WERI-Rb-1 (cell line): ENCODE measurements at regions not wholly inside any gene's neighbourhood (a gene's known extent, or its start where the extent isn't known, plus 50 kb on each side); places are given as distances from the start of the nearest gene placed in this dataset.
"Not testable (repeated sequence)": the region's sequence is repeated elsewhere in the genome, so short reads cannot be mapped to it uniquely, and the experiment has no call there.

Experiments
- DNase-seq: peaks from one replicate; pipeline ENCODE4 v3.0.0-alpha.2; 2020
- H3K27ac ChIP-seq: fragments of 250-450 bp; sonication (Bioruptor Pico); 2 replicates; pipeline ENCODE4 v1.5.1; 2020; ENCODE audit warnings: mild to moderate bottlenecking, moderate library complexity
- H3K27me3 ChIP-seq: fragments of 250-450 bp; sonication (Bioruptor Pico); 2 replicates; pipeline ENCODE4 v1.5.1; 2021; ENCODE audit warnings: mild to moderate bottlenecking, low read depth, moderate library complexity; ENCODE audit not compliant: insufficient read depth, severe bottlenecking
- H3K36me3 ChIP-seq: fragments of 250-450 bp; sonication (Bioruptor Pico); 2 replicates; pipeline ENCODE4 v1.5.1; 2020; ENCODE audit warnings: mild to moderate bottlenecking, moderate library complexity
- H3K4me3 ChIP-seq: 2 replicates; pipeline ENCODE4 v1.5.1; 2011; ENCODE audit warnings: low read depth, mild to moderate bottlenecking, control low read depth, low read length
- H3K9me3 ChIP-seq: fragments of 250-450 bp; sonication (Bioruptor Pico); 2 replicates; pipeline ENCODE4 v1.5.1; 2021; ENCODE audit warnings: mild to moderate bottlenecking, moderate library complexity; ENCODE audit not compliant: severe bottlenecking

DNA sequence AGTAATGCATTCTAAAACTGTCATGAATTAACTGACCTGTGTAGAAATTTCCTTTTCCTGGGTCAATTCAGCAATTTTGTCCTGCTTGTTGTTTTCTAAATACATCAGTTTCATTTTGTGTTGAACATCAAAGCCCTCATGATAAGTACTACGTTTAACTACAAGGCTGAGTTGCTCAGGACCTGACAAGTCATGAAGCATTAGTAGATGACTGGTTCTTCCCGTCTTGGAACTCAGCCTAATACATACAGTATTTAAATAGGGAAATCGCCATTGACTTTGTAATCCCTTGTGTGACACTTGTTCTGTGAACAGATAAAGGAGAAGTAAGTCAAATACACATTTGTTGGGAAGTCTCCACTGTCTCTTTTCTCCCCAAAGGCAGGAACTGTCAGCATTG is 727.1 kb downstream of the TTLL7 start:
- not testable (repeated sequence) for H3K9me3 ChIP-seq, DNase-seq, H3K27ac ChIP-seq, H3K27me3 ChIP-seq, H3K36me3 ChIP-seq, H3K4me3 ChIP-seq

GRCh38 chr1:83270801-83271200 is 728.1 kb downstream of the TTLL7 start:
- not testable (repeated sequence) for DNase-seq, H3K36me3 ChIP-seq, H3K27me3 ChIP-seq, H3K27ac ChIP-seq, H3K9me3 ChIP-seq, H3K4me3 ChIP-seq

GRCh38 chr1:83263808-83264207 is 735.1 kb downstream of the TTLL7 start:
- not testable (repeated sequence) for DNase-seq, H3K27ac ChIP-seq, H3K9me3 ChIP-seq

GRCh38 chr1:83251687-83252086 is 747.2 kb downstream of the TTLL7 start:
- H3K4me3 ChIP-seq, H3K27ac ChIP-seq, H3K36me3 ChIP-seq, H3K9me3 ChIP-seq, H3K27me3 ChIP-seq: not testable (repeated sequence)
- DNase-seq, result peak; percentile 9

More at GRCh38 chr1:83263808-83264207, 735.1 kb downstream of the TTLL7 start:
- H3K27me3 ChIP-seq, H3K4me3 ChIP-seq, H3K36me3 ChIP-seq: not testable (repeated sequence)

- not testable (repeated sequence) for H3K4me3 ChIP-seq, H3K9me3 ChIP-seq, H3K27ac ChIP-seq, DNase-seq, H3K27me3 ChIP-seq, H3K36me3 ChIP-seq
Observed at GRCh38 chr1:83246780-83247179, 752.2 kb downstream of the TTLL7 start.

DNA sequence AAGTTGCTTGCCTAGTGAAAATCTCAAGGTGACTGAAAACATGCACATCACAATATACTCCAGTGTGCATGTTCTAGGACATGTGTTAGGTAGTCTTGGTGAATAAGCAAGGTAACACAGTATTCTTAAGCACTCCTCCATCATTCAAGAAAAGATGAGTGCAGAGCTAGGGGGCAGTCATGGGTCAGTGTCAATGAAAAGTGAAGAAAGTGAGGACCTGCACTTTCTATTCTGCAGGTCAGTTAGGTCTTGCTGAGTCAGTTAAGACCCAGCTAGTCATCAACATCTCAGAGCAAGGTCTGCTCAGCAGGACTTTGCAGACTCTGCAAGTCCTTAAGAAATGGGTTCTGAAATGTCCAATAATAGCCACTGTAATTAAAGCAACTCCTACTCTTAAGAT is 754.1 kb downstream of the TTLL7 start:
- not testable (repeated sequence) for H3K4me3 ChIP-seq, H3K9me3 ChIP-seq, H3K27me3 ChIP-seq, H3K36me3 ChIP-seq, DNase-seq, H3K27ac ChIP-seq

GRCh38 chr1:83239568-83239967 is 759.4 kb downstream of the TTLL7 start:
- H3K36me3 ChIP-seq, H3K27ac ChIP-seq, H3K9me3 ChIP-seq: not testable (repeated sequence)

GRCh38 chr1:83238654-83239053 is 760.3 kb downstream of the TTLL7 start:
- H3K27me3 ChIP-seq, result not testable (repeated sequence)

More at GRCh38 chr1:83239568-83239967, 759.4 kb downstream of the TTLL7 start:
- not testable (repeated sequence) for DNase-seq, H3K4me3 ChIP-seq, H3K27me3 ChIP-seq

GRCh38 chr1:83219788-83220187 is 779.1 kb downstream of the TTLL7 start:
- H3K36me3 ChIP-seq, H3K27ac ChIP-seq, H3K4me3 ChIP-seq, DNase-seq, H3K27me3 ChIP-seq, H3K9me3 ChIP-seq: not testable (repeated sequence)

More at GRCh38 chr1:83238654-83239053, 760.3 kb downstream of the TTLL7 start:
- not testable (repeated sequence) for DNase-seq, H3K36me3 ChIP-seq, H3K9me3 ChIP-seq, H3K27ac ChIP-seq, H3K4me3 ChIP-seq

- not testable (repeated sequence) for H3K27me3 ChIP-seq, H3K27ac ChIP-seq, H3K4me3 ChIP-seq, H3K9me3 ChIP-seq, H3K36me3 ChIP-seq, DNase-seq
Observed at GRCh38 chr1:83218036-83218716, 780.8 kb downstream of the TTLL7 start.

GRCh38 chr1:83214317-83214716 is 784.6 kb downstream of the TTLL7 start:
- not testable (repeated sequence) for H3K4me3 ChIP-seq, H3K27ac ChIP-seq, H3K27me3 ChIP-seq, DNase-seq, H3K36me3 ChIP-seq, H3K9me3 ChIP-seq

DNA sequence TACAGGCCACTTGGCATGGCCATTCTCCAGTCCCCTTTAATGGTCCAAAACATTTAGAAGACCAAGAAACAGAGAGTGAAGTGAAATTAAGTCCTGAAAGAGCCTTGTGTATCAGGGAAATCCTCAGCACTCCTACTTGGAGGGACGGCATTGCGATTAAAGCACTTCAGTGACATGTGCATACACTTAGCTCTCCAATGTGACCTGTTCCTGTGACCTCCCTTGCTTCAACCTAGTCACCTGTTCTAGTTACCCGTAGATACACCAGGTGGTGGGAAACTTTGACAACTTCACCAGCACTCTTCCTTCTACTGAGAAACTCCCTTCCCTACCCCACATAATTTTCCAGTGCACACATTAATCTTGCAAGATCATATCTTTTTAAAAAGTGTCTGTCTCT is 785.3 kb downstream of the TTLL7 start:
- H3K9me3 ChIP-seq, H3K4me3 ChIP-seq, H3K36me3 ChIP-seq, DNase-seq, H3K27ac ChIP-seq, H3K27me3 ChIP-seq: not testable (repeated sequence)

GRCh38 chr1:83212033-83212432 is 786.9 kb downstream of the TTLL7 start:
- not testable (repeated sequence) for H3K36me3 ChIP-seq, H3K9me3 ChIP-seq, H3K4me3 ChIP-seq, DNase-seq, H3K27ac ChIP-seq, H3K27me3 ChIP-seq

DNA sequence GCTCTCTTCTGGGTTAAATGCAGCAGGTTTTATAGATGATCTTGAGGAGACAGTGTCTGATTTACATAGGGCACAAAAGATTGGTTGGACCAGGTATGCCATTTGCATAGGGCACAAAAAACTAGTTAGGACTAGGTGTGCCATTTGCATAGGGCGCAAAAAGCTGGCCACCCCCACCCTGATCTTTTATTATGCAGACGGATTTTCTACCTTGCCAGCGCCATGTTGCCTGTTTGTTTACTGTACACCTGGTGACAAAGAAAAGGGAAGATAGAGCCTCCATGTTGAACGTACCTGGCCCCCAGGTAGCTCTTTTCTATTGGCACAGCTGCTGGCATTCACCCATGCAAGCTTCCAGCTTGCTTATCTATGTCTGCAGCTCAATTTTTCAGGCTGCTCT is 790.4 kb downstream of the TTLL7 start:
- not testable (repeated sequence) for H3K4me3 ChIP-seq, H3K9me3 ChIP-seq, H3K27me3 ChIP-seq, DNase-seq, H3K36me3 ChIP-seq, H3K27ac ChIP-seq

- H3K27me3 ChIP-seq, H3K9me3 ChIP-seq, DNase-seq, H3K27ac ChIP-seq, H3K36me3 ChIP-seq, H3K4me3 ChIP-seq: not testable (repeated sequence)
Observed at GRCh38 chr1:83194610-83195009, 804.3 kb downstream of the TTLL7 start.
